H1 (cell line): ENCODE measurements at regions not wholly inside any gene's neighbourhood (a gene's known extent, or its start where the extent isn't known, plus 50 kb on each side); places are given as distances from the start of the nearest gene placed in this dataset.

Source experiments
- CTCF ChIA-PET: fragments of 300-600 bp; sonication (Branson Sonifier 250); formaldehyde crosslinking; loops from one replicate; lab custom pipeline; 2021; ENCODE audit not compliant: partially characterized antibody; lab: Charles Lee
- POLR2A ChIA-PET: fragments of 300-600 bp; sonication (Branson Sonifier 250); formaldehyde crosslinking; loops from one replicate; lab custom pipeline; 2021; ENCODE audit warnings: inconsistent platforms; ENCODE audit not compliant: partially characterized antibody; lab: Charles Lee
- DNase-seq, 2 experiments: peaks; one replicate each; pipeline versions ENCODE4 v3.0.0 to v3.0.0-alpha.2; 2010 to 2022; ENCODE audit warnings: low spot score in 2 of 2, low read depth in 1 of 2, mixed read lengths in 1 of 2
- FAIRE-seq: peaks from 2 replicates; lab custom pipeline; 2011; peaks lifted over from hg19 to GRCh38; lab: Jason Lieb, UNC
- H2AFZ ChIP-seq: 2 replicates; pipeline ENCODE4 v1.8.1; 2012; ENCODE audit warnings: low read length, inconsistent platforms
- H2AK5ac ChIP-seq: 2 replicates; pipeline ENCODE4 v1.6.1; 2013; ENCODE audit warnings: low read depth, low read length
- H2BK120ac ChIP-seq: replicated peaks from 2 replicates; pipeline ENCODE3; 2013; ENCODE audit warnings: low read depth, low read length, inconsistent platforms
- H2BK12ac ChIP-seq: 2 replicates; pipeline ENCODE4 v1.6.1; 2013; ENCODE audit warnings: low read depth, low read length
- H2BK15ac ChIP-seq: 2 replicates; pipeline ENCODE4 v1.6.1; 2013; ENCODE audit warnings: low read length
- H2BK20ac ChIP-seq: 2 replicates; pipeline ENCODE4 v1.6.1; 2013; ENCODE audit warnings: low read length
- H2BK5ac ChIP-seq: 2 replicates; pipeline ENCODE4 v1.6.1; 2013; ENCODE audit warnings: low read depth, low read length
- H3K14ac ChIP-seq: 2 replicates; pipeline ENCODE4 v1.6.1; 2013; ENCODE audit warnings: inconsistent platforms; ENCODE audit not compliant: insufficient read length
- H3K18ac ChIP-seq: 2 replicates; pipeline ENCODE4 v1.6.1; 2013; ENCODE audit warnings: low read length; ENCODE audit errors: extremely low read depth
- H3K23ac ChIP-seq: 2 replicates; pipeline ENCODE4 v1.6.1; 2013; ENCODE audit warnings: inconsistent platforms; ENCODE audit not compliant: insufficient read length
- H3K23me2 ChIP-seq: 2 replicates; pipeline ENCODE4 v1.6.1; 2013; ENCODE audit warnings: low read depth, low read length
- H3K27ac ChIP-seq: 2 replicates; pipeline ENCODE4 v1.6.1; 2011; ENCODE audit warnings: low read depth, low read length, inconsistent platforms
- H3K27me3 ChIP-seq, 4 experiments: replicated peaks in 1 of 4; 1 replicate in 1 of 4; 2 replicates in 3 of 4; pipeline versions ENCODE4 v1.6.1 to v1.8.1; 2011 to 2013; ENCODE audit warnings: low read length in 3 of 4, mild to moderate bottlenecking in 3 of 4, inconsistent platforms in 2 of 4, mixed read lengths in 2 of 4, moderate library complexity in 1 of 4; ENCODE audit not compliant: control insufficient read depth in 3 of 4, insufficient read depth in 3 of 4; ENCODE audit errors: extremely low read depth in 1 of 4
- H3K36me3 ChIP-seq, 4 experiments: 2 replicates each; pipeline versions ENCODE4 v1.6.1 to v1.8.1; 2011 to 2013; ENCODE audit warnings: mild to moderate bottlenecking in 4 of 4, low read length in 3 of 4, moderate library complexity in 2 of 4, control low read depth in 1 of 4, inconsistent platforms in 1 of 4; ENCODE audit not compliant: insufficient read depth in 4 of 4, control insufficient read depth in 2 of 4
- H3K4ac ChIP-seq: replicated peaks from 2 replicates; pipeline ENCODE3; 2013; ENCODE audit warnings: low read length, low read depth, mixed read lengths, inconsistent platforms; ENCODE audit not compliant: insufficient read length
- H3K4me1 ChIP-seq, 4 experiments: replicated peaks in 1 of 4; 1 replicate in 1 of 4; 2 replicates in 3 of 4; pipeline versions ENCODE4 v1.6.1 to v1.8.1; 2011 to 2013; ENCODE audit warnings: low read length in 3 of 4, inconsistent platforms in 2 of 4, mixed read lengths in 1 of 4; ENCODE audit not compliant: insufficient read depth in 4 of 4, control insufficient read depth in 3 of 4
- H3K4me2 ChIP-seq, 2 experiments: 2 replicates each; pipeline versions ENCODE4 v1.6.1 to v1.8.1; 2011 to 2013; ENCODE audit warnings: low read depth in 2 of 2, low read length in 2 of 2, control low read depth in 1 of 2, inconsistent platforms in 1 of 2, mild to moderate bottlenecking in 1 of 2; ENCODE audit not compliant: insufficient read depth in 1 of 2
- H3K4me3 ChIP-seq, 4 experiments: fragments of 200-600, 300-600 bp in 1 of 4; sonication (generic), shearing (Covaris generic), sonication (Bioruptor Twin) in 1 of 4; 2 replicates each; pipeline versions ENCODE4 v1.5.1 to v1.8.1; 2011 to 2016; ENCODE audit warnings: low read length in 4 of 4, low read depth in 3 of 4, control low read depth in 2 of 4, inconsistent platforms in 2 of 4, mild to moderate bottlenecking in 2 of 4, mixed read lengths in 1 of 4, moderate library complexity in 1 of 4; ENCODE audit not compliant: insufficient read depth in 2 of 4; ENCODE audit errors: extremely low read depth in 1 of 4
- H3K56ac ChIP-seq: replicated peaks from 2 replicates; pipeline ENCODE3; 2013; ENCODE audit warnings: low read depth, mild to moderate bottlenecking, mixed read lengths, low read length, inconsistent platforms; ENCODE audit not compliant: insufficient read length
- H3K79me1 ChIP-seq: 2 replicates; pipeline ENCODE4 v1.6.1; 2013; ENCODE audit warnings: low read depth, low read length, control low read depth
- H3K79me2 ChIP-seq, 2 experiments: 2 replicates each; pipeline versions ENCODE4 v1.6.1 to v1.8.1; 2012 to 2013; ENCODE audit warnings: low read length in 2 of 2, mild to moderate bottlenecking in 2 of 2, inconsistent platforms in 1 of 2; ENCODE audit not compliant: insufficient read depth in 2 of 2, control insufficient read depth in 1 of 2
- H3K9ac ChIP-seq, 4 experiments: replicated peaks in 1 of 4; 1 replicate in 1 of 4; 2 replicates in 3 of 4; pipeline versions ENCODE4 v1.6.1 to v1.8.1; 2011 to 2013; ENCODE audit warnings: low read depth in 3 of 4, low read length in 3 of 4, control low read depth in 2 of 4, mild to moderate bottlenecking in 2 of 4, moderate library complexity in 2 of 4, inconsistent platforms in 1 of 4; ENCODE audit errors: extremely low read depth in 1 of 4
- H3K9me3 ChIP-seq, 2 experiments: 2 replicates each; pipeline versions ENCODE4 v1.6.1 to v1.8.1; 2012 to 2013; ENCODE audit warnings: mild to moderate bottlenecking in 2 of 2, moderate library complexity in 2 of 2, control low read depth in 1 of 2, inconsistent platforms in 1 of 2, low read depth in 1 of 2, low read length in 1 of 2, mixed read lengths in 1 of 2; ENCODE audit not compliant: insufficient read depth in 2 of 2
- H4K20me1 ChIP-seq, 2 experiments: replicated peaks in 1 of 2; 2 replicates each; pipeline versions ENCODE3 to v1.8.1; 2011 to 2013; ENCODE audit warnings: inconsistent platforms in 2 of 2, low read length in 2 of 2, mild to moderate bottlenecking in 1 of 2; ENCODE audit not compliant: insufficient read depth in 2 of 2, control insufficient read depth in 1 of 2
- H4K5ac ChIP-seq: 2 replicates; pipeline ENCODE4 v1.6.1; 2013; ENCODE audit warnings: low read length, low read depth, mixed read lengths, inconsistent platforms; ENCODE audit not compliant: insufficient read length
- H4K8ac ChIP-seq: 2 replicates; pipeline ENCODE4 v1.8.0; 2013; ENCODE audit warnings: mild to moderate bottlenecking, moderate library complexity, low read length, inconsistent platforms; ENCODE audit not compliant: insufficient read depth; ENCODE audit errors: extremely low read depth
- H4K91ac ChIP-seq: replicated peaks from 2 replicates; pipeline ENCODE3; 2013; ENCODE audit warnings: low read length, mixed read lengths, inconsistent platforms; ENCODE audit not compliant: insufficient read length
- ASH2L ChIP-seq: fragments of 200-600, 300-600 bp; sonication (generic); IDR thresholded peaks from one replicate; pipeline ENCODE4 v1.7.1; 2017; ENCODE audit warnings: low read length
- BCL11A ChIP-seq, 2 experiments: IDR thresholded peaks; one replicate each; pipeline ENCODE4 v1.6.1; 2011; ENCODE audit warnings: low read depth in 2 of 2, low read length in 2 of 2, mild to moderate bottlenecking in 2 of 2
- CTCF ChIP-seq, 3 experiments: IDR thresholded peaks; 1 replicate in 2 of 3; 2 replicates in 1 of 3; pipeline versions ENCODE4 v1.5.1 to v1.6.1; 2011; ENCODE audit warnings: low read length in 3 of 3, mild to moderate bottlenecking in 3 of 3, inconsistent platforms in 2 of 3, low read depth in 1 of 3, moderate library complexity in 1 of 3; ENCODE audit not compliant: insufficient read depth in 1 of 3; ENCODE audit errors: control extremely low read depth in 1 of 3
- E2F6 ChIP-seq: IDR thresholded peaks from 2 replicates; pipeline ENCODE4 v1.6.1; 2012; ENCODE audit warnings: inconsistent platforms
- GABPA ChIP-seq: IDR thresholded peaks from 2 replicates; pipeline ENCODE4 v1.6.1; 2011; ENCODE audit warnings: mild to moderate bottlenecking, low read length, moderate library complexity, borderline replicate concordance; ENCODE audit not compliant: insufficient read depth
- SIRT6 ChIP-seq: IDR thresholded peaks from one replicate; pipeline ENCODE4 v1.7.1; 2012; ENCODE audit warnings: low read length, inconsistent platforms
- SP1 ChIP-seq: IDR thresholded peaks from 2 replicates; pipeline ENCODE4 v1.6.1; 2011; ENCODE audit warnings: low read depth, low read length
- SRF ChIP-seq: IDR thresholded peaks from 2 replicates; pipeline ENCODE4 v1.6.1; 2011; ENCODE audit warnings: mild to moderate bottlenecking, low read depth, low read length, moderate library complexity
- TAF1 ChIP-seq: IDR thresholded peaks from 2 replicates; pipeline ENCODE4 v1.6.1; 2011; ENCODE audit warnings: mild to moderate bottlenecking, low read depth, low read length
- ZNF274 ChIP-seq: IDR thresholded peaks from 2 replicates; pipeline ENCODE4 v1.7.0; 2012; ENCODE audit warnings: low read length, borderline replicate concordance; ENCODE audit errors: extremely low read depth
- WGBS, 2 experiments: shearing (Covaris generic) in 1 of 2; methylation state at CpG; one replicate each; pipeline versions ENCODE4 v1.1.6 to v1.1.7; 2013 to 2015; ENCODE audit warnings: low lambda C conversion rate in 2 of 2, mixed read lengths in 2 of 2, inconsistent platforms in 1 of 2, low coverage in 1 of 2, missing lambda C conversion rate in 1 of 2; ENCODE audit not compliant: insufficient replicate concordance in 2 of 2, insufficient coverage in 1 of 2, insufficient read length in 1 of 2; ENCODE audit errors: extremely low coverage in 1 of 2, missing lambda C conversion rate in 1 of 2; 5-methylcytosine and 5-hydroxymethylcytosine counted together

- H2BK15ac ChIP-seq, result no peak overlapping the region
- H3K18ac ChIP-seq, result no peak overlapping the region
- no peaks in the 10 kb centered on the region for H3K9me3 ChIP-seq
- no peak overlapping the region for H3K27ac ChIP-seq
- FAIRE-seq, result no peak
- H3K36me3 ChIP-seq, result no peaks in the 10 kb centered on the region
- H3K27me3 ChIP-seq, result no peaks in the 10 kb centered on the region
- no peak overlapping the region for H4K91ac ChIP-seq
- no peaks in the 10 kb centered on the region for H3K79me1 ChIP-seq
- H4K5ac ChIP-seq, result no peak overlapping the region
- WGBS, 2 experiments, result 93% methylated on average over 5 of the region's 5 CpGs; no CpG with 5 or more reads in 1 of the 2 experiments
- H3K56ac ChIP-seq, result no peak overlapping the region
- no peak overlapping the region for H3K4ac ChIP-seq
- peaks cover 0 to 4% (median 0%) of the 10 kb centered on the region in 4 experiments; a peak in 1 of 7 replicates for H3K4me1 ChIP-seq
- no peak for DNase-seq
- no peaks in the 10 kb centered on the region for H3K23me2 ChIP-seq
- ChIA-PET CTCF (no interaction called here), POLR2A (no interaction called here)
- H4K20me1 ChIP-seq, result no peaks in the 10 kb centered on the region
- H3K4me2 ChIP-seq, result no peak overlapping the region
- no peak overlapping the region for H2AK5ac ChIP-seq
- no peak overlapping the region for H2BK5ac ChIP-seq
- H2BK20ac ChIP-seq, result no peak overlapping the region
- no peak overlapping the region for H3K4me3 ChIP-seq
- H2AFZ ChIP-seq, result no peak overlapping the region
- TF ChIP-seq E2F6, result no peak
- no peak for TF ChIP-seq GABPA
- TF ChIP-seq ZNF274, result no peak
- no peak for TF ChIP-seq ASH2L
- TF ChIP-seq SIRT6, result no peak
- TF ChIP-seq TAF1, result no peak
- TF ChIP-seq CTCF (IDR thresholded peaks at IDR 0.05; ENCODE audit: control extremely low read depth in 1 of 3, insufficient read depth in 1 of 3, low read depth in 1 of 3, low read length in 3 of 3), result no peak
- TF ChIP-seq SP1, result no peak
- no peak for TF ChIP-seq BCL11A (IDR thresholded peaks at IDR 0.05; ENCODE audit: low read depth in 2 of 2, low read length in 2 of 2)
- no peak for TF ChIP-seq SRF
- H3K79me2 ChIP-seq, result no peaks in the 10 kb centered on the region
- no peak overlapping the region for H2BK120ac ChIP-seq
- H3K9ac ChIP-seq, result no peak overlapping the region
- H3K14ac ChIP-seq, result no peak overlapping the region
- no peak overlapping the region for H4K8ac ChIP-seq
- H2BK12ac ChIP-seq, result no peak overlapping the region
- no peak overlapping the region for H3K23ac ChIP-seq
Measured at GRCh38 chr5:143882520-143882919, 70.6 kb downstream of the HMHB1 start.
